IPS-20b (cell line): ENCODE measurements at regions not wholly inside any gene's neighbourhood (a gene's known extent, or its start where the extent isn't known, plus 50 kb on each side); places are given as distances from the start of the nearest gene placed in this dataset.

Experiments
- H3K27ac ChIP-seq: one replicate; pipeline ENCODE4 v1.5.1; 2013; ENCODE audit warnings: low read length
- H3K27me3 ChIP-seq: 2 replicates; pipeline ENCODE4 v1.6.1; 2013; ENCODE audit warnings: mild to moderate bottlenecking, low read length, inconsistent platforms; ENCODE audit not compliant: insufficient read depth
- H3K36me3 ChIP-seq: 2 replicates; pipeline ENCODE4 v1.6.1; 2013; ENCODE audit warnings: low read depth, mild to moderate bottlenecking, inconsistent platforms, low read length, moderate library complexity; ENCODE audit not compliant: insufficient read depth
- H3K4me1 ChIP-seq: 2 replicates; pipeline ENCODE4 v1.6.1; 2013; ENCODE audit warnings: mild to moderate bottlenecking, control low read depth, inconsistent platforms, low read length, moderate library complexity; ENCODE audit not compliant: insufficient read depth
- H3K4me3 ChIP-seq: 2 replicates; pipeline ENCODE4 v1.5.1; 2013; ENCODE audit warnings: mild to moderate bottlenecking, low read length, inconsistent platforms
- H3K9ac ChIP-seq: 2 replicates; pipeline ENCODE4 v1.6.1; 2013; ENCODE audit warnings: low read depth, mild to moderate bottlenecking, inconsistent platforms, low read length, moderate library complexity
- H3K9me3 ChIP-seq: 2 replicates; pipeline ENCODE4 v1.6.1; 2013; ENCODE audit warnings: mild to moderate bottlenecking, low read depth, low read length, inconsistent platforms; ENCODE audit not compliant: insufficient read depth

DNA sequence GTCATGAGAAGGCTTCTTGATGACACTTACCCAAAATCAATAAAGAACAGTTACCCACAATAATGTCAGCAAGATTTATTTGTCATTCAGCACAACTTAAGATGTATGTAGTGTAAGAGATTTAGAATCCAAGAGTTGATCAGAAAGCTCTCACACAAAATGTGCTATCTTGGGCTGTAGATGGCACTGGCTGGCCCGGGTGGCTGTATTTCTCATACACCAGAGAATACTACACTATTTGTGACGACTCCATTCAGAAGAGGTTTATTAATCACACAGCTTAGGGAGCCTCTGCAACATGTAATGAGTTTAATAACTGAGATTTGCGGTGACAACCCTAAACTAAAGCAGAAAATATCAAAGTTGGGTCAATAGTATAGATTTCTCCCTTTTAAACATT, 530.4 kb upstream of the KLHL29 start:
- no peaks in the 10 kb centered on the region for H3K36me3 ChIP-seq
- no peaks in the 10 kb centered on the region for H3K27me3 ChIP-seq
- H3K27ac ChIP-seq: no peak overlapping the region
- 0 out of 2 replicates have a peak, but pooled peaks cover 5% of the 10 kb centered on the region for H3K4me1 ChIP-seq
- no peak overlapping the region for H3K9ac ChIP-seq
- no peak overlapping the region for H3K4me3 ChIP-seq
- H3K9me3 ChIP-seq: no peaks in the 10 kb centered on the region

DNA sequence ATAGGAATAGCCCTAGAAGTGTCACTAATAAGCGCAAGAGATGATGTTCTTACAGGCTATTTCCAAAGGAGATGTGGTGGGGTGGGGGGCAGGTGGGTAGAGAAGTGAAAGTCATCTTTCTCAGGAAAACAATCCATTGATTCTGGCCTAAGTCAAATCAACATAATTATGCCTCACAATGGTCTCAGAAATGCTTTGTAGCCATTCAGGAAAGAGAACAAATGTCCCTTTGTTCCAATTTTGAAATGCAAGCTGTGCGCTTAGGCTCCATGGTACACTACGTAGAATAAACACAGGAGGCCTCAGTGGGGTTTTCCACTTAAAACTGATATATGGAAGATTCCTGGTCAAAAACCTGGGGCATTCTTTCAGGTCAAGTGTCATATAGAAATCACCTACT, 529.9 kb upstream of the KLHL29 start:
- no peak overlapping the region for H3K9ac ChIP-seq
- no peak overlapping the region for H3K4me3 ChIP-seq
- H3K9me3 ChIP-seq: peaks cover under 1% of the 10 kb centered on the region; the same call in 1 of the 2 replicates
- no peaks in the 10 kb centered on the region for H3K27me3 ChIP-seq
- 0 out of 2 replicates have a peak, but pooled peaks cover 5% of the 10 kb centered on the region for H3K4me1 ChIP-seq
- H3K36me3 ChIP-seq: no peaks in the 10 kb centered on the region
- H3K27ac ChIP-seq: no peak overlapping the region

DNA sequence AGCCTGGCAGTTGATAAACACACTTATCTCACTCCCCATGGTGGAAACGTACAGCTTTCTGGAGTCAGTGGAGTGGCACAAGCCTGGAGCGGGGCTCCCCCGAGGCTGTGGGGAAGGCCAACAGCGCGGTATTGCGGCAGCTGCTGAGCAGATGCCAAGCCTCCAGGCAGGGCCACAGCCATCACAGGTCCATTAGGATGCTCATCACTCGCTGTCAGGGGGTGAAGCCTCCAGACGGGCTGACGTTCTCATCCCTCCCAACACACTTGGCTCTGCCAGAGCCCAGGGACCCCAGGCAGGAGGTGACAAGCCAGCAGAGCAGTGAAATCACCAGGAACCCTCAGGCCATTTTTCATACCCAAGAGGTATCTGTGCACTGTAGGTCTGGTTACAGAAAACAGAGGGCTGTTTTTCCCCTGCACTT, 529.2 kb upstream of the KLHL29 start:
- Histone ChIP-seq H3K36me3 (no peaks in the 10 kb centered on the region), H3K4me1 (0 out of 2 replicates have a peak, but pooled peaks cover 5% of the 10 kb centered on the region), H3K9ac (no peak overlapping the region), H3K9me3 (peaks cover 7% of the 10 kb centered on the region), H3K4me3 (no peak overlapping the region), H3K27ac (no peak overlapping the region), H3K27me3 (no peaks in the 10 kb centered on the region)

DNA sequence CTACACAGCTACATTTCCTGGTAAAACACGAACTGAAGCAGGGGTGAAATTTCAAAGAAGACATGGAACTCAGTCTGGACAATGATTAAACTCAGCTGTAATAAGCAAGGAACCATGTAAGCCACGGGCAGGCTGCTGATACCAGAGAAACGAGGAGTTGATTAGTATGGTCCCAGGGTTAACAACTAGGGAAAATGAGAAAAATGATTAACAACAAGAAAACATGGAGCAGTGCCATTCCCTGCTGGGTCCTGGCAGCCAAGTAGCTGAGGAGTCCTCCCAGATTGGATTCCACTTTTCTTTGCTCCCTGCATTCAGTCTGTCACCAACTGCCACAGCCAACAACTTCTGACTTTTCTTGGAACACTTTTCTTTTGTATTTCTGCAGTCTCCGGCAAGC, 517.0 kb upstream of the KLHL29 start:
- Histone ChIP-seq H3K9me3 (no peaks in the 10 kb centered on the region), H3K4me1 (no peaks in the 10 kb centered on the region), H3K36me3 (no peaks in the 10 kb centered on the region), H3K27ac (no peak overlapping the region), H3K4me3 (no peak overlapping the region), H3K9ac (no peak overlapping the region), H3K27me3 (no peaks in the 10 kb centered on the region)

DNA sequence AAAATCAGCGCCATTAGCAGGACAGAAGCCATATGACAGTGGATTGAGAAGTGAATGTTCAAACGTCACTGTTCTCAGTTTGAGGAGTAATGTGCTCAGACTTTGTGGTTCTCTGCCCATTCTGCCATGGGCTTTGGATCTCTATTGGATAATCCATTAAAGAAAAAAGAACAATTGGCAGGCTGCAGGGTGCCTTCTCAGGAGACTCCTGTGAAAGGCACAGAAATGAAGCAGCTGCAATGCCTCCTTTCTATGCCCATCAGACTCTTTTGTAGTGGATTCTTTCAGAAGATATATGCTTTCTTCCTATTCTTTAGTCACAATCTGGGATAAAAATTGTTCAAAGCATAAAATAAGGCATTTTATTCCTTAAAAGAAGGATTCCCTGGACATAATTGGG, 506.9 kb upstream of the KLHL29 start:
- no peak overlapping the region for H3K9ac ChIP-seq
- peaks cover 10% of the 10 kb centered on the region; the same call in 1 of the 2 replicates for H3K4me1 ChIP-seq
- no peak overlapping the region for H3K4me3 ChIP-seq
- H3K27me3 ChIP-seq: no peaks in the 10 kb centered on the region
- H3K27ac ChIP-seq: no peak overlapping the region
- H3K9me3 ChIP-seq: no peaks in the 10 kb centered on the region; the same call in 1 of the 2 replicates
- no peaks in the 10 kb centered on the region for H3K36me3 ChIP-seq

DNA sequence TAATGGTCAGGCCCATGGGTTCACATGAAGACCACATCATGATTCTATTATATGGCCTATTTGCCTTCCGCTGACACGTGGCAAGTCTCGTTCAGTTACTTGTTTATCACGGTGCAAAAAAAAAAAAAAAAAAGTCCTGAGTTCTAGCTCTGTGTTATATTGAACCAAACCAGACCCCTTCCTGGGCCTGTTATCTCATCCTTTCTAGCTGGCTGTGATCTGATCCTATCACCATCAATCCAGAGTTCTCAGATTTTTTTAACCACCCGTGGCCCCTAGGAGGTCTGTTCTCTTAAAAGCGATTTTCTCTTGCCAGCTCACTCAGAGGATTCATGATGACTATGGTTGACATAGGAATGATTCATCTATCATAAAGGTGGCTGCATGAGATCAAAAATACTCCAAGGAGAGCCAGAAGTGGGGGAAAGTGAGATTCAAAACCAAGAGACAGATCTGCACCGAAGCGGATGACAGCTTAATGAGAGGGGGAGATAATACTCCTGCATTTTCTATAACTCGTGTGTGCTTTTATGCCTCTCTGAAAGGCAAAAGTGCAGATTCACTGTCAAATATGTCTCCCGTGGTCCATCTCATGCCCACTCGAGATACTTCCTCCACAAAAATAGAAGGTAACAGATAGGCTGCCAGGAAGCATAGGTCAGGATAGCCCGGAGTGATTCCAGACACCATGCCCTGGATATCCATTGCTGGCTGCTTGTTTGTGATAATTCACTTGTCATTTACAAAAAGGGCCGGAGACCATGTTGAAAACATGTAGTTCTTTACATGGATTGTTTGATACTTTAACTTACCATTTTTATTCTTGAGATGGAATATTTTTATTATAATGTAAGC, 505.7 kb upstream of the KLHL29 start:
- Histone ChIP-seq H3K27me3 (no peaks in the 10 kb centered on the region), H3K36me3 (no peaks in the 10 kb centered on the region), H3K9ac (no peak overlapping the region), H3K4me3 (no peak overlapping the region), H3K27ac (no peak overlapping the region), H3K4me1 (peaks cover 11% of the 10 kb centered on the region; the same call in 1 of the 2 replicates), H3K9me3 (no peaks in the 10 kb centered on the region; the same call in 1 of the 2 replicates)

DNA sequence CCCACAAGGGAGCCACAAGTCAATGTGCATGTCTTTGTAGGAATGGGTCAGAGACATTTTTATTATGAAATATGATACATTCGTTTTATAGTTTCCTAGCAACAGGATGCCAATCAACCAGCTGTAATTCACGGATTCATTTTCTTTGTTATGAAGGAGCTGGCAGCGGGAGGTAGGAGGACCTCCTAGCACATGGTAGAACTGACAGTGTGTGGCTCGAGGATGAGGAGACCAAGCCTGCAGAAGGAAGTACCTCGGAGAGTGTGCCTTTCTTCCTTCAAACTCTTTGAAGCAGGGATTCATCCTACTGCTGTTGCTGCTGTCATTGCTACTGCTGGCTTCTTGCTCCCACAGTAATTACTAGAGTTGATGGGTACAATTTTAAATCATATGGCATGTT, 504.8 kb upstream of the KLHL29 start:
- H3K27me3 ChIP-seq: no peaks in the 10 kb centered on the region
- no peaks in the 10 kb centered on the region; the same call in 1 of the 2 replicates for H3K9me3 ChIP-seq
- H3K36me3 ChIP-seq: no peaks in the 10 kb centered on the region
- no peak overlapping the region for H3K9ac ChIP-seq
- peaks cover 19% of the 10 kb centered on the region; the same call in 1 of the 2 replicates for H3K4me1 ChIP-seq
- H3K4me3 ChIP-seq: no peak overlapping the region
- H3K27ac ChIP-seq: no peak overlapping the region

DNA sequence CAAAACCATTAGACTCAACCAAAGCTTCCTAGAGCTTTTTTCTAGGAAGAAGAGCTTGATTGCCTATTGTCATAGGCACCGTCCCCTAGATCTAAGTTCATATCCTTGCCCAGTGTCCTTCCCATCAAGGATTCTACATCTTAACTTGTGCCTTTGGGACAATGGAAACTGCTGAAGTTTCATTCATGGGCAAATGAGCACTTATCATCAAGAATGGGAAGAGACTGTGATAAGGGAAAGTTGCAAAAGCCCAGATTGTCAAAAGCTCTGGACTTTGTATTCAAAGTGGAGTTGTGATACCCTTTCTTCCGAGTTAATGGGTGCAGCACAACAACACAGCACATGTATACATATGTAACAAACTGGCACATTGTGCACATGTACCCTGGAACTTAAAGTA, 503.0 kb upstream of the KLHL29 start:
- H3K27me3 ChIP-seq: no peaks in the 10 kb centered on the region
- H3K9ac ChIP-seq: no peak overlapping the region
- no peak overlapping the region for H3K4me3 ChIP-seq
- no peaks in the 10 kb centered on the region for H3K9me3 ChIP-seq
- peaks cover 25% of the 10 kb centered on the region for H3K4me1 ChIP-seq
- no peak overlapping the region for H3K27ac ChIP-seq
- H3K36me3 ChIP-seq: no peaks in the 10 kb centered on the region

DNA sequence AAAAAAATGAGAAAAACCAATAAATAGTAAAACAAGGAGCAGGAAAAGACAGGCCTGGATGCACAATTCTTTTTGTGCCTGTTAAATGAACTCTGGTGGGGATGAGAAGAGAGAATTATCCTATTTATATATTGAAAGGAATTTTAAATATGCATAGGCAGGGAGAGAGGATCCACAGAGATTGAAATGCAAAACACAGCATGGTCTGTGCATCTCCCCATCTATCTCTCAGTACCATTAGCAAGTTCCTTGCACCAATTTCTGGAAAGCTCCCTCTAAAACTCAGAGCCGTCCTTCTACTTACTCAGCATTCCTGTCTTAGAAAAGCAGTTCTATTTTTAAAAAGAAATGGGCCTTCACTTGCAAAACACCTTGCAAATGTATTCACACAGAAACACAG, 502.3 kb upstream of the KLHL29 start:
- no peaks in the 10 kb centered on the region for H3K36me3 ChIP-seq
- H3K9me3 ChIP-seq: no peaks in the 10 kb centered on the region
- H3K9ac ChIP-seq: no peak overlapping the region
- no peak overlapping the region for H3K4me3 ChIP-seq
- H3K27me3 ChIP-seq: no peaks in the 10 kb centered on the region
- no peak overlapping the region for H3K27ac ChIP-seq
- peaks cover 25% of the 10 kb centered on the region for H3K4me1 ChIP-seq

DNA sequence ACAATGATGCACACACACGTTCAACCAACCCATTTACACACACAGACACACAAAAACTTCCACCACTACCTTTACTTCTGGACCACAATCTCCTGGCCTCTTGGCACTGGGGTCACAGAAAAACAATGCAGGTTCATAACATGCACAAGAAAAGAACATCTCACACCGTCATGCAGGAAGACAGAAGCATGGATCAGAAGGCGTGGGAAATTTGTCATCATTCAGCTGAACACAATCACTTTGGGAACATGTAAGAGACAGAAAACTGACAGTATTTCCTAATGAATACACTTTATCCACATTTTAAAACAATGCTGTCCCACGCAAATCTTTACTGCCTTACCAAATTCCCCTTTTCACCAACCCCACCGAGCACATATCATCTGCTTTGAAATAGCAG, 501.9 kb upstream of the KLHL29 start:
- Histone ChIP-seq H3K9me3 (no peaks in the 10 kb centered on the region), H3K4me3 (no peak overlapping the region), H3K4me1 (peaks cover 22% of the 10 kb centered on the region), H3K27me3 (no peaks in the 10 kb centered on the region), H3K9ac (no peak overlapping the region), H3K27ac (no peak overlapping the region), H3K36me3 (no peaks in the 10 kb centered on the region)

DNA sequence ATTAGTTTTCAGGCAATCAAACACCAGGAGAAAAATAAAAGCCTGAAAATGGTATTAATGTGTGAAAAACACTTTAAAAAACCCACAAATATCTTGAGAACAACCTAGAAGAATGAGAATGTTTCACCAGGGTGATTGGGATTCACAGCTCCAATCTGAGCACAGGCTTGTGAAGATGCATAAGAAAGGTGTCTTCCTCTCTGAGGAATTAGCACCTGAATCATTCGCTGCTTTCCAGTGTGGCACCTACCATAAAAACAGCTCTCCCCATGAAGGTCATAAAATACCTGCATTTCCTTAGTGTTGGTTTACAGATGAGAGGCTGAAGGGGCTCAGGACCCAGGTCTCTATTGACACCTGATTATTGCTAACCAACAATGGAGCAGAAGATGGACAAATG, 499.7 kb upstream of the KLHL29 start:
- Histone ChIP-seq H3K9ac (no peak overlapping the region), H3K27ac (no peak overlapping the region), H3K4me1 (peaks cover 21% of the 10 kb centered on the region), H3K27me3 (no peaks in the 10 kb centered on the region), H3K36me3 (no peaks in the 10 kb centered on the region), H3K9me3 (no peaks in the 10 kb centered on the region), H3K4me3 (no peak overlapping the region)

DNA sequence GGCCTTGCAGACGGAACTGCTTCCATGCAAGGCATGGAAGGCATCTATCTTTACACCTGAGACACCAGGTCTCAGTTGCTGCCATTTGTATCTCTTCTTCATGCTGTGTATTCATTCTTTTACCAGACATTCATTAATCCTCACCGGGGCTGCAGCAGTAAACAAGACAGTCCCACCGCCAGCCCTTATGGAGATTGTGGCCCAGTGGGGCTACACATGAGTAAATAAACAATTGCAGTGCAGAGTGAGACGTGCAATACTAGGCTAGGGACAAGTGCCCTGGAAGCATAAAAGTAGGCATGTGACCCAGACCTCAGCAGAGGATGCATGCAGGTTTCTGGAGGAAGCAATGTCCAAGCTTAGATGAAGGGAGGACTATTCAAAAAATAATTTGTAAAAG, 497.6 kb upstream of the KLHL29 start:
- Histone ChIP-seq H3K27me3 (no peaks in the 10 kb centered on the region), H3K9ac (no peak overlapping the region), H3K4me1 (peaks cover 21% of the 10 kb centered on the region), H3K27ac (no peak overlapping the region), H3K4me3 (no peak overlapping the region), H3K9me3 (no peaks in the 10 kb centered on the region), H3K36me3 (no peaks in the 10 kb centered on the region)
